Keratinocyte (primary cell): ENCODE measurements at regions not wholly inside any gene's neighbourhood (a gene's known extent, or its start where the extent isn't known, plus 50 kb on each side); places are given as distances from the start of the nearest gene placed in this dataset.
"Not testable (repeated sequence)": the region's sequence is repeated elsewhere in the genome, so short reads cannot be mapped to it uniquely, and the experiment has no call there.

Source experiments
- DNase-seq: peaks from one replicate; pipeline ENCODE4 v3.0.0-alpha.2; 2011; ENCODE audit warnings: low read depth, missing footprints, low spot score
- FAIRE-seq: peaks from 2 replicates; lab custom pipeline; 2011; peaks lifted over from hg19 to GRCh38; lab: Jason Lieb, UNC
- H2AFZ ChIP-seq: 2 replicates; pipeline ENCODE4 v1.6.0; 2012; ENCODE audit warnings: low read length, control low read depth, inconsistent platforms; ENCODE audit not compliant: control insufficient read depth
- H3K27ac ChIP-seq: 2 replicates; pipeline ENCODE4 v1.5.1; 2011; ENCODE audit warnings: low read length; ENCODE audit not compliant: control insufficient read depth, insufficient read depth
- H3K27me3 ChIP-seq: 3 replicates; pipeline ENCODE4 v1.6.0; 2011; ENCODE audit warnings: low read length; ENCODE audit not compliant: control insufficient read depth, insufficient read depth; ENCODE audit errors: extremely low read depth
- H3K36me3 ChIP-seq, 2 experiments: 2 replicates in 1 of 2; 3 replicates in 1 of 2; pipeline ENCODE4 v1.5.1; 2011; ENCODE audit warnings: low read length in 2 of 2, mild to moderate bottlenecking in 1 of 2; ENCODE audit not compliant: control insufficient read depth in 2 of 2, insufficient read depth in 2 of 2; ENCODE audit errors: extremely low read depth in 1 of 2
- H3K4me1 ChIP-seq: 3 replicates; pipeline ENCODE4 v1.5.1; 2011; ENCODE audit warnings: low read length; ENCODE audit not compliant: control insufficient read depth, insufficient read depth; ENCODE audit errors: extremely low read depth
- H3K4me2 ChIP-seq: 3 replicates; pipeline ENCODE4 v1.6.0; 2011; ENCODE audit warnings: low read depth, low read length; ENCODE audit not compliant: control insufficient read depth, insufficient read depth; ENCODE audit errors: extremely low read depth
- H3K4me3 ChIP-seq, 3 experiments: fragments of 200-600 bp in 1 of 3; sonication (generic) in 1 of 3; 2 replicates in 2 of 3; 3 replicates in 1 of 3; pipeline ENCODE4 v1.5.1; 2011 to 2016; ENCODE audit warnings: low read length in 3 of 3, mild to moderate bottlenecking in 3 of 3, control low read depth in 2 of 3, inconsistent platforms in 1 of 3, low read depth in 1 of 3, mixed read lengths in 1 of 3, mixed run types in 1 of 3, moderate library complexity in 1 of 3; ENCODE audit not compliant: control insufficient read depth in 2 of 3, insufficient read depth in 2 of 3; ENCODE audit errors: extremely low read depth in 1 of 3
- H3K79me2 ChIP-seq: 2 replicates; pipeline ENCODE4 v1.6.0; 2012; ENCODE audit warnings: low read length; ENCODE audit not compliant: control insufficient read depth, insufficient read depth
- H3K9ac ChIP-seq: 3 replicates; pipeline ENCODE4 v1.6.0; 2011; ENCODE audit warnings: low read length; ENCODE audit not compliant: control insufficient read depth, insufficient read depth; ENCODE audit errors: extremely low read depth
- H3K9me1 ChIP-seq: 3 replicates; pipeline ENCODE4 v1.6.0; 2011; ENCODE audit warnings: low read length; ENCODE audit not compliant: control insufficient read depth, insufficient read depth; ENCODE audit errors: extremely low read depth
- H3K9me3 ChIP-seq: 2 replicates; pipeline ENCODE4 v1.5.1; 2012; ENCODE audit warnings: low read depth, low read length; ENCODE audit not compliant: control insufficient read depth
- H4K20me1 ChIP-seq: 3 replicates; pipeline ENCODE4 v1.6.0; 2011; ENCODE audit warnings: low read length; ENCODE audit not compliant: control insufficient read depth, insufficient read depth; ENCODE audit errors: extremely low read depth
- EZH2 ChIP-seq: IDR thresholded peaks from one replicate; pipeline ENCODE4 v1.6.1; 2012; ENCODE audit warnings: inconsistent platforms, mild to moderate bottlenecking, low read length, moderate library complexity
- dilution Hi-C: fragments of 300-500 bp; cut with MboI; formaldehyde crosslinking; loops from one replicate; pipeline ENCODE4 v1.7.0; 2020; ENCODE audit warnings: low sequenced_read_pairs; ENCODE audit not compliant: extremely low pct_ligation_motif_present
- TF ChIP-seq, protein P1 (sequence below), 3 experiments: IDR thresholded peaks in 1 of 3; conservative IDR thresholded peaks in 1 of 3; optimal IDR thresholded peaks in 1 of 3; 2 replicates in 2 of 3; 3 replicates in 1 of 3; pipeline versions ENCODE3 to v1.5.1; 2011; ENCODE audit warnings: low read length in 3 of 3, mild to moderate bottlenecking in 3 of 3, moderate library complexity in 2 of 3, control low read depth in 1 of 3, inconsistent platforms in 1 of 3; ENCODE audit not compliant: insufficient read depth in 2 of 3; ENCODE audit errors: extremely low read depth in 1 of 3

DNA sequence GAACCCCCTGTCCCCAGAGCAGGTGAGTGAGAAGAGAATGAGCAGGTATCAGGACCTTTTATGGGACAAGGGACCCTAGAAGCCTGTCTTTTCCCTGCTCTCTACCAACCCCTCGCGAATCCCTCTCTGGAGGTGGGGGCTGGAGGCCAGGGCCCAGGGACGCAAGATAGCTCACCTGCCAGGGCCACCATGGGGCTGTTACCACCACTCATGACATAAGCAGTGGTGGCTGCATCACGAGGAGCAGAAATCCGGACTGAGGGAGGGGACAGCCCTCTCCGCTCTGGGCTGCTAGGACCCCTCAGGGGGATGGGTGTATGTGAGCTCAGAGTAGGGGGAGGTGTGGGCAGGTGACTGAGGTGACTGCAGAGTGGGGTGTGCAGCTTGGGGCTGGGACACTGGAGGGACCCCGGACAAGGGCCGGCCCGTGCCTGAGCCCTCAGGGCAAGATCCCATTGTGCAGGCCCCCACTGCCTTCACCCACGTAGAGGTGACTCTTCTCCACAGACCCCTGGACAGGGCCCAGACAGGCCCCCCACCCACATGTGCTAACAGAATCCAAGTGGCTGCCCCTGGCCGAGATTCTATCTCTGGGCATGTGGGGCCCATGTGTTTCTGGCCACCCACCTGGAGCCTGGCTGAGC is 190.6 kb downstream of the TBC1D2B start:
- dilution Hi-C loops = no loop called here
- Histone ChIP-seq H3K9ac (no peak overlapping the region), H3K9me1 (no peaks in the 10 kb centered on the region), H3K36me3 (no peaks in the 10 kb centered on the region), H3K4me1 (no peaks in the 10 kb centered on the region), H4K20me1 (no peaks in the 10 kb centered on the region), H3K4me3 (no peak overlapping the region), H3K79me2 (no peaks in the 10 kb centered on the region), H3K27me3 (peaks cover 4% of the 10 kb centered on the region), H3K9me3 (no peaks in the 10 kb centered on the region), H2AFZ (no peak overlapping the region), H3K4me2 (no peak overlapping the region), H3K27ac (no peak overlapping the region)
- FAIRE-seq (no peak), DNase-seq (no peak)
- no peak for TF ChIP-seq EZH2
- TF ChIP-seq, protein P1, sequence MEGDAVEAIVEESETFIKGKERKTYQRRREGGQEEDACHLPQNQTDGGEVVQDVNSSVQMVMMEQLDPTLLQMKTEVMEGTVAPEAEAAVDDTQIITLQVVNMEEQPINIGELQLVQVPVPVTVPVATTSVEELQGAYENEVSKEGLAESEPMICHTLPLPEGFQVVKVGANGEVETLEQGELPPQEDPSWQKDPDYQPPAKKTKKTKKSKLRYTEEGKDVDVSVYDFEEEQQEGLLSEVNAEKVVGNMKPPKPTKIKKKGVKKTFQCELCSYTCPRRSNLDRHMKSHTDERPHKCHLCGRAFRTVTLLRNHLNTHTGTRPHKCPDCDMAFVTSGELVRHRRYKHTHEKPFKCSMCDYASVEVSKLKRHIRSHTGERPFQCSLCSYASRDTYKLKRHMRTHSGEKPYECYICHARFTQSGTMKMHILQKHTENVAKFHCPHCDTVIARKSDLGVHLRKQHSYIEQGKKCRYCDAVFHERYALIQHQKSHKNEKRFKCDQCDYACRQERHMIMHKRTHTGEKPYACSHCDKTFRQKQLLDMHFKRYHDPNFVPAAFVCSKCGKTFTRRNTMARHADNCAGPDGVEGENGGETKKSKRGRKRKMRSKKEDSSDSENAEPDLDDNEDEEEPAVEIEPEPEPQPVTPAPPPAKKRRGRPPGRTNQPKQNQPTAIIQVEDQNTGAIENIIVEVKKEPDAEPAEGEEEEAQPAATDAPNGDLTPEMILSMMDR (optimal IDR thresholded peaks at IDR 0.05 in 1 of 3, IDR thresholded peaks at IDR 0.05 in 1 of 3, conservative IDR thresholded peaks at IDR 0.05 in 1 of 3; ENCODE audit: extremely low read depth in 1 of 3, insufficient read depth in 2 of 3, low read length in 3 of 3) = no peak

DNA sequence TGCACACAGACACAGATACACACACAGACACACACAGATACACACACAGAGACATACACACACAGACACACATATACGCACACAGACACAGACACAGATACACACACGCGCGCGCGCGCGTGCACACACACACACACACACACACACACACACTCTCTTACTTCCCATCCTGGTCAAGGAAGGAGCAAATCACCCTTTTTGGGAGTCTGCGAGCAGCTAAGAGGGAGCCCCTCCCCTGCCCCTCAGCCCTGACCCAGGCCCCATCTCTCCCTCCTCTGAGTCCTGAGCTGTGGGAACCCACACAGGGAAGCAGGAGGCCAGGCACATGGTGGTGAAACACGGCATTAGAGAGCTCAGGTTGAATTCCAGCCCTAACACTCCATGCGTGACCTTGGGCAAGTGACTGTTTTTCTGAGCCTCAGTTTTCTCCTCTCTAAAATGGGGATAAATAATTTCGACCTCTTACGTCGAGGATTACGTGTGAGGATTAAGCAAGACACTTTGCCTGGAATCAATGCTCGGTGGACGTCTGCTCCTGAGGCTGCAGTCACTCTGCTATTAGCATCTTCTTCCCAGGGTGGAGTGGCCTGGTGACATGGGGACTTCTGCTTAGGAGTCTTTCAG is 191.5 kb downstream of the TBC1D2B start:
- not testable (repeated sequence) for H3K9ac ChIP-seq, H3K79me2 ChIP-seq, H2AFZ ChIP-seq

DNA sequence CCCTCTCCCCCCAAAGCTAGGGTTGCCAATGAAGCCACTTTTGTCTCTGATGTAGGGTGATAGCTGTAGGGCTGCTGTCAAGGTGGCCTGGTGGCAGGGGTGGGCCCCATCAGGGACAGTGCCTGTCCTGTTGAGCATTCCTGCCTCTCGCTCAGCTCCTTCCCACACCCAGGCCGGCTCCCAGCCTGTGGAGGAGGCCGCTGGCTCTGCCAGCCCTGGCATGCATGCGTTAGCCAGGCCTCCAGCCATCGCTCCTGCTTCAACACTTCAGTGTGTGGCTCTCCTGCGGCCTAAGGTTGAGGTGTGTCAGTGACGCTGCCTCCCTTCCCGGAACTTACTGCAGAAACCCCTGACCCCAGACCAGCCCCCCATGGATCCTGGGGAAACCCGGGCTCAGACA is 194.5 kb downstream of the TBC1D2B start:
- H3K9me3 ChIP-seq, H3K4me3 ChIP-seq, H4K20me1 ChIP-seq, H2AFZ ChIP-seq, DNase-seq, H3K27ac ChIP-seq, H3K9me1 ChIP-seq, H3K4me1 ChIP-seq, H3K4me2 ChIP-seq, H3K36me3 ChIP-seq, dilution Hi-C loops, H3K9ac ChIP-seq, H3K27me3 ChIP-seq, H3K79me2 ChIP-seq: not testable (repeated sequence)
- FAIRE-seq = peak; percentile 95

More for the DNA sequence above, 191.5 kb downstream of the TBC1D2B start:
- H3K27ac ChIP-seq, dilution Hi-C loops, H3K4me3 ChIP-seq, H4K20me1 ChIP-seq, FAIRE-seq, H3K9me1 ChIP-seq, H3K4me2 ChIP-seq, H3K36me3 ChIP-seq, H3K27me3 ChIP-seq, DNase-seq, H3K9me3 ChIP-seq, H3K4me1 ChIP-seq: not testable (repeated sequence)
